ENCODE measurements at regions not wholly inside any gene's neighbourhood (a gene's known extent, or its start where the extent isn't known, plus 50 kb on each side); places are given as distances from the start of the nearest gene placed in this dataset.
"Not testable (repeated sequence)": the region's sequence is repeated elsewhere in the genome, so short reads cannot be mapped to it uniquely, and the experiment has no call there.

DNA sequence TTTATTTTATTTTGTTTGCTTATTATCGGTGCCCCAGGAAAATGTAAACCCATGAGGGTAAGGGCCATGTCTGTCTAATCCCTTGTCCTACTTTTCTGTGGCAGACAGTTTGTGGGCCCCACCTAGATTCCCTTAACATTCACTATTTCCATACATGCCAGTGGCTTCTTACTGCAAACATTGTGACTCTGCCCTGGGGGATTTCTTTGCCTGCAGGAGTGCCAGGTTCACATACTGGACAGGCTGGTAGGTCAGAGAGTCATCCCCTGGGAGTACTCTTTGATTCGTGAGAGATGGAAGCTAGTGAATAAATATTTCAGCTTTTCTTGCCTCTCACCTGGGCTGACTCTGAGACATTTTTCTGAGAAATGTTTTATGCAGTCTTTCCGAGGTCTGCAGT lies 122.8 kb upstream of the TBX5 start:
- Histone ChIP-seq H3K9me3 (ENCODE audit: control insufficient read depth, insufficient read depth, low read depth, low read length) (no peaks in the 10 kb centered on the region), H2AFZ (ENCODE audit: low read length) (no peak overlapping the region), H3K4me3 (replicated peaks in 1 of 4; ENCODE audit: control extremely low read depth in 1 of 4, insufficient read depth in 1 of 4, low read depth in 3 of 4, low read length in 4 of 4) (no peak overlapping the region), H3K9ac (ENCODE audit: insufficient read depth, low read length) (no peak overlapping the region), H3K79me2 (ENCODE audit: control insufficient read depth, insufficient read depth, low read length) (no peaks in the 10 kb centered on the region), H3K27ac (ENCODE audit: insufficient read depth, low read length) (no peak overlapping the region), H3K4me1 (ENCODE audit: control insufficient read depth, extremely low read depth, insufficient read depth, low read length) (no peaks in the 10 kb centered on the region), H3K4me2 (ENCODE audit: extremely low read depth, insufficient read depth, low read length) (no peak overlapping the region), H4K20me1 (ENCODE audit: control insufficient read depth, extremely low read depth, insufficient read depth, low read length) (no peaks in the 10 kb centered on the region), H3K27me3 (ENCODE audit: control insufficient read depth, insufficient read depth, low read length) (no peaks in the 10 kb centered on the region), H3K36me3 (ENCODE audit: control insufficient read depth, insufficient read depth, low read length) (no peaks in the 10 kb centered on the region)
- no peak for DNase-seq (ENCODE audit: low read depth in 2 of 2)
- TF ChIP-seq, protein P1, sequence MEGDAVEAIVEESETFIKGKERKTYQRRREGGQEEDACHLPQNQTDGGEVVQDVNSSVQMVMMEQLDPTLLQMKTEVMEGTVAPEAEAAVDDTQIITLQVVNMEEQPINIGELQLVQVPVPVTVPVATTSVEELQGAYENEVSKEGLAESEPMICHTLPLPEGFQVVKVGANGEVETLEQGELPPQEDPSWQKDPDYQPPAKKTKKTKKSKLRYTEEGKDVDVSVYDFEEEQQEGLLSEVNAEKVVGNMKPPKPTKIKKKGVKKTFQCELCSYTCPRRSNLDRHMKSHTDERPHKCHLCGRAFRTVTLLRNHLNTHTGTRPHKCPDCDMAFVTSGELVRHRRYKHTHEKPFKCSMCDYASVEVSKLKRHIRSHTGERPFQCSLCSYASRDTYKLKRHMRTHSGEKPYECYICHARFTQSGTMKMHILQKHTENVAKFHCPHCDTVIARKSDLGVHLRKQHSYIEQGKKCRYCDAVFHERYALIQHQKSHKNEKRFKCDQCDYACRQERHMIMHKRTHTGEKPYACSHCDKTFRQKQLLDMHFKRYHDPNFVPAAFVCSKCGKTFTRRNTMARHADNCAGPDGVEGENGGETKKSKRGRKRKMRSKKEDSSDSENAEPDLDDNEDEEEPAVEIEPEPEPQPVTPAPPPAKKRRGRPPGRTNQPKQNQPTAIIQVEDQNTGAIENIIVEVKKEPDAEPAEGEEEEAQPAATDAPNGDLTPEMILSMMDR (conservative IDR thresholded peaks at IDR 0.05 in 1 of 2, IDR thresholded peaks at IDR 0.05 in 1 of 2; ENCODE audit: low read depth in 1 of 2, low read length in 2 of 2), result no peak
- no peak for TF ChIP-seq EZH2 (IDR thresholded peaks at IDR 0.05; ENCODE audit: low read length, missing control alignments)

DNA sequence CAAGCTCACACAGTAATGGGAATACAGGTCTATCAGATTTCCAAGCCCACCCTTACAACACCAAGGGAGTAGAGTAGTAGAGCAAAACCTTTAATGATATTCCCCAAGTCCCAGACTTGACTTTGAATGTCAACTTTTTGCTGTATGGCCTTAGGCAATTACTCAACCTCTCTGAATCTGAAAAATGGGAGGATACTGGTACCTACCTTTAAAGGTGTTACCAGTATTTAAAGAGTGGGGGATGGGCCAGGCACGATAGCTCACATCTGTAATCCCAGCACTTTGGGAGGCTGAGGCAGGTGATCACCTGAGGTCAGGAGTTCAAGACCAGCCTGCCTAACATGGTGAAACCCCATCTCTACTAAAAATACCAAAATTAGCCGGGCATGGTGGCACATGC lies 115.2 kb upstream of the TBX5 start:
- not testable (repeated sequence) for H3K4me2 ChIP-seq (ENCODE audit: extremely low read depth, insufficient read depth, low read length); H2AFZ ChIP-seq (ENCODE audit: low read length); H3K79me2 ChIP-seq (ENCODE audit: control insufficient read depth, insufficient read depth, low read length); H4K20me1 ChIP-seq (ENCODE audit: control insufficient read depth, extremely low read depth, insufficient read depth, low read length); DNase-seq (ENCODE audit: low read depth in 2 of 2); H3K4me3 ChIP-seq (replicated peaks in 1 of 4; ENCODE audit: control extremely low read depth in 1 of 4, insufficient read depth in 1 of 4, low read depth in 3 of 4, low read length in 4 of 4); H3K36me3 ChIP-seq (ENCODE audit: control insufficient read depth, insufficient read depth, low read length); H3K27me3 ChIP-seq (ENCODE audit: control insufficient read depth, insufficient read depth, low read length); H3K9ac ChIP-seq (ENCODE audit: insufficient read depth, low read length); H3K9me3 ChIP-seq (ENCODE audit: control insufficient read depth, insufficient read depth, low read depth, low read length); H3K27ac ChIP-seq (ENCODE audit: insufficient read depth, low read length); H3K4me1 ChIP-seq (ENCODE audit: control insufficient read depth, extremely low read depth, insufficient read depth, low read length)

DNA sequence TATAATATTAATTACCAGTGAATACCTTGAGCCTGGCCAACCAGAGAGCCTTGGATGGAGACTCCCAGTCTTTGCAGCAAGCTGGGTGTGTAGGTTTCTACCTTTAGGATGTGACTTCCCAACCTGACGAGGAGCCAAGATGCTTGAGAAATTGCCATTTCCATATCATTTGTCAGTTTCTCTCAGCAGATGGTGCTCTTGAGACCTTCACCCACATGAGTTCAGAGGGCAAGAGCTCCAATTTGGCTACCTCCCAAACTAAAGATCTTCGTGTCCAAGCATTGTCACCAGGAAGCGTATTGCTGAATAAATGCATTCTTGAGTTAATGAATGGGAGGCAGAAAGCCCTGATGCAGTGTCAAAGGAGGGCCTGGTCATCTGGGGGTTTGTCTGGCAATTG lies 106.4 kb upstream of the TBX5 start:
- H4K20me1 ChIP-seq (ENCODE audit: control insufficient read depth, extremely low read depth, insufficient read depth, low read length), result no peaks in the 10 kb centered on the region
- no peaks in the 10 kb centered on the region for H3K27me3 ChIP-seq (ENCODE audit: control insufficient read depth, insufficient read depth, low read length)
- H3K4me2 ChIP-seq (ENCODE audit: extremely low read depth, insufficient read depth, low read length), result no peak overlapping the region
- no peaks in the 10 kb centered on the region for H3K36me3 ChIP-seq (ENCODE audit: control insufficient read depth, insufficient read depth, low read length)
- H3K4me1 ChIP-seq (ENCODE audit: control insufficient read depth, extremely low read depth, insufficient read depth, low read length), result no peaks in the 10 kb centered on the region
- H3K79me2 ChIP-seq (ENCODE audit: control insufficient read depth, insufficient read depth, low read length), result no peaks in the 10 kb centered on the region
- no peak overlapping the region for H3K4me3 ChIP-seq (replicated peaks in 1 of 4; ENCODE audit: control extremely low read depth in 1 of 4, insufficient read depth in 1 of 4, low read depth in 3 of 4, low read length in 4 of 4)
- H2AFZ ChIP-seq (ENCODE audit: low read length), result no peak overlapping the region
- DNase-seq (ENCODE audit: low read depth in 2 of 2), result no peak
- no peak overlapping the region for H3K27ac ChIP-seq (ENCODE audit: insufficient read depth, low read length)
- TF ChIP-seq EZH2 (IDR thresholded peaks at IDR 0.05; ENCODE audit: low read length, missing control alignments), result no peak
- H3K9ac ChIP-seq (ENCODE audit: insufficient read depth, low read length), result no peak overlapping the region
- H3K9me3 ChIP-seq (ENCODE audit: control insufficient read depth, insufficient read depth, low read depth, low read length), result no peaks in the 10 kb centered on the region

- H3K4me3 ChIP-seq (replicated peaks in 1 of 4; ENCODE audit: control extremely low read depth in 1 of 4, insufficient read depth in 1 of 4, low read depth in 3 of 4, low read length in 4 of 4), result no peak overlapping the region
- no peak overlapping the region for H3K4me2 ChIP-seq (ENCODE audit: extremely low read depth, insufficient read depth, low read length)
- DNase-seq (ENCODE audit: low read depth in 2 of 2), result peak; percentile 49 to 86
- H3K4me1 ChIP-seq (ENCODE audit: control insufficient read depth, extremely low read depth, insufficient read depth, low read length), result no peaks in the 10 kb centered on the region
- no peak for TF ChIP-seq EZH2 (IDR thresholded peaks at IDR 0.05; ENCODE audit: low read length, missing control alignments)
- TF ChIP-seq, protein P1 (conservative IDR thresholded peaks at IDR 0.05 in 1 of 2, IDR thresholded peaks at IDR 0.05 in 1 of 2; ENCODE audit: low read depth in 1 of 2, low read length in 2 of 2), result peak; percentile 79 to 89
- H2AFZ ChIP-seq (ENCODE audit: low read length), result no peak overlapping the region
- H3K27ac ChIP-seq (ENCODE audit: insufficient read depth, low read length), result no peak overlapping the region
- no peaks in the 10 kb centered on the region for H3K36me3 ChIP-seq (ENCODE audit: control insufficient read depth, insufficient read depth, low read length)
- H3K9me3 ChIP-seq (ENCODE audit: control insufficient read depth, insufficient read depth, low read depth, low read length), result no peaks in the 10 kb centered on the region
- H3K27me3 ChIP-seq (ENCODE audit: control insufficient read depth, insufficient read depth, low read length), result no peaks in the 10 kb centered on the region
- no peaks in the 10 kb centered on the region for H3K79me2 ChIP-seq (ENCODE audit: control insufficient read depth, insufficient read depth, low read length)
- no peaks in the 10 kb centered on the region for H4K20me1 ChIP-seq (ENCODE audit: control insufficient read depth, extremely low read depth, insufficient read depth, low read length)
- no peak overlapping the region for H3K9ac ChIP-seq (ENCODE audit: insufficient read depth, low read length)
Measured at GRCh38 chr12:114508529-114509129, 102.7 kb upstream of the TBX5 start.

All from fibroblast of lung (primary cell).